ENCODE measurements at regions not wholly inside any gene's neighbourhood (a gene's known extent, or its start where the extent isn't known, plus 50 kb on each side); places are given as distances from the start of the nearest gene placed in this dataset.

- H3K4me1 Mint-ChIP-seq: no peaks in the 10 kb centered on the region
- ChIA-PET CTCF (no interaction called here), POLR2A (no interaction called here)
- no peak overlapping the region for H3K4me3 Mint-ChIP-seq
- no peak for DNase-seq
- H3K27ac Mint-ChIP-seq: no peak overlapping the region
- H3K36me3 Mint-ChIP-seq (ENCODE audit: low read depth): no peaks in the 10 kb centered on the region
- no peaks in the 10 kb centered on the region for H3K9me3 Mint-ChIP-seq
- H3K27me3 Mint-ChIP-seq: peaks cover 4% of the 10 kb centered on the region
Measured at GRCh38 chr3:132961991-132962390, 76.2 kb upstream of the TMEM108 start.

GRCh38 chr3:132953683-132954082 lies 84.5 kb upstream of the TMEM108 start:
- POLR2A ChIA-PET: no interaction called here
- H3K4me1 Mint-ChIP-seq: no peaks in the 10 kb centered on the region
- no peak overlapping the region for H3K4me3 Mint-ChIP-seq
- DNase-seq: no peak
- no peaks in the 10 kb centered on the region for H3K36me3 Mint-ChIP-seq (ENCODE audit: low read depth)
- H3K27me3 Mint-ChIP-seq: no peaks in the 10 kb centered on the region
- CTCF ChIA-PET: no interaction called here
- H3K27ac Mint-ChIP-seq: no peak overlapping the region
- H3K9me3 Mint-ChIP-seq: peaks cover 2% of the 10 kb centered on the region

DNA sequence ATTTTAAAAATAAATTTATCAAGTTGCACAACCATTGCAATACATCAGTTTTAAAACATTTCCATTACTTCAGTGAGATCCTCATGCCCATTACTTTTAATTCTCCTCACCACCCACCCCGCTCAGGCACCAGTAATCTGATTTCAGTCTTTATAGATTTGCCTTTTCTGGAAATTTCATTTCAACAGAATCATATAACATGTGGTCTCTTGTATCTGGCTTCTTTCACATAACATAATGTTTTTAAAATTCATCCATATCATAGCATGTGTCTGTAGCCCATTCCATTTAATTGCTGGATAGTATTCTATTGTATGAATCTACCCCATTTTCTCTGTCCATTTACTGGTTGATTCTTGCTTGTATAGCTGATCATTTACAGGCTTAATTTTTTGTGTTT lies 110.3 kb upstream of the TMEM108 start:
- Mint-ChIP-seq H3K4me1 (no peaks in the 10 kb centered on the region), H3K36me3 (ENCODE audit: low read depth) (no peaks in the 10 kb centered on the region), H3K9me3 (no peaks in the 10 kb centered on the region), H3K27me3 (peaks cover 3% of the 10 kb centered on the region), H3K27ac (no peak overlapping the region), H3K4me3 (no peak overlapping the region)
- POLR2A ChIA-PET: no interaction called here
- DNase-seq: no peak
- CTCF ChIA-PET: no interaction called here

- H3K4me1 Mint-ChIP-seq: no peaks in the 10 kb centered on the region
- H3K9me3 Mint-ChIP-seq: no peaks in the 10 kb centered on the region
- CTCF ChIA-PET: no interaction called here
- no peak overlapping the region for H3K27ac Mint-ChIP-seq
- no peaks in the 10 kb centered on the region for H3K36me3 Mint-ChIP-seq (ENCODE audit: low read depth)
- POLR2A ChIA-PET: no interaction called here
- peaks cover 3% of the 10 kb centered on the region for H3K27me3 Mint-ChIP-seq
- no peak for DNase-seq
- no peak overlapping the region for H3K4me3 Mint-ChIP-seq
Measured at GRCh38 chr3:132926098-132926497, 112.1 kb upstream of the TMEM108 start.

- H3K4me1 Mint-ChIP-seq: no peaks in the 10 kb centered on the region
- no peak overlapping the region for H3K27ac Mint-ChIP-seq
- no peaks in the 10 kb centered on the region for H3K36me3 Mint-ChIP-seq (ENCODE audit: low read depth)
- H3K4me3 Mint-ChIP-seq: no peak overlapping the region
- no peaks in the 10 kb centered on the region for H3K9me3 Mint-ChIP-seq
- no peak for DNase-seq
- H3K27me3 Mint-ChIP-seq: peaks cover 3% of the 10 kb centered on the region
- ChIA-PET CTCF (no interaction called here), POLR2A (no interaction called here)
Measured at GRCh38 chr3:132925256-132925930, 112.8 kb upstream of the TMEM108 start.

GRCh38 chr3:132916096-132916495 lies 122.1 kb upstream of the TMEM108 start:
- no peak for DNase-seq
- ChIA-PET CTCF (no interaction called here), POLR2A (no interaction called here)
- Mint-ChIP-seq H3K27me3 (no peaks in the 10 kb centered on the region), H3K4me1 (no peaks in the 10 kb centered on the region), H3K36me3 (ENCODE audit: low read depth) (no peaks in the 10 kb centered on the region), H3K4me3 (no peak overlapping the region), H3K27ac (no peak overlapping the region), H3K9me3 (no peaks in the 10 kb centered on the region)

GRCh38 chr3:132912416-132912753 lies 125.8 kb upstream of the TMEM108 start:
- Mint-ChIP-seq H3K27ac (no peak overlapping the region), H3K36me3 (ENCODE audit: low read depth) (no peaks in the 10 kb centered on the region), H3K4me3 (no peak overlapping the region), H3K4me1 (no peaks in the 10 kb centered on the region), H3K9me3 (no peaks in the 10 kb centered on the region), H3K27me3 (no peaks in the 10 kb centered on the region)
- no peak for DNase-seq
- CTCF ChIA-PET: no interaction called here
- POLR2A ChIA-PET: no interaction called here

DNA sequence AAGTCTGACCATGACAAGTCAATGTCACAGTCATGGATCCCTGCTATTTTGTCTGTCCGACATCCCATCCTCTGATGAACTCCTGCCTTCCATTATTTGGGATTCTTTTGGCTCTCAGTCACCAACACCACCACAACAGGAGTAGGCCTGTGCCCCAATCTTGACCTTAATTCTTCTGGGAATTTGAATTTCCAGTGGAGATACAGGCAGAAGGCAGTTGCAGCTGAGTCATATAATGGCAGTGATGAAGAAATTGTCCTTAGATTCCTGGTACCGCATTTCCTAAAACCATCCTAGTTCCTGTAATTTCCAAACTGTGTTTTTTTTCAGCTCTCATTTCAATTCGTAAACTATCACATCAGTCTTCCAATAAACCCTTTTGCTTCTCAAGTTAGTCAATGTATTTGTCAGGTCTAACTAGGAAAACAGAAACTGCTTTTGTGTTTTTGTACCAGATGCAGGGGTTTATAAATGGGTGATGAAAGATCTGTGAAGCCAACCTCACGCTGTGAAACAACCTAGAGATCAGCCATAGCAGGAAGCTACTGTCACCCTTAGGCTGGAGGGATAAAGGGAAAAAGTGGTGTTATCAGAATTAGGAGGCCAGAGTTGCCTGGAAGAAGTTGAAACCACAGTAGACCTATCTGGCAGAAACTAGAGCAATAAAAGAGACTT lies 126.3 kb upstream of the TMEM108 start:
- Mint-ChIP-seq H3K4me3 (no peak overlapping the region), H3K4me1 (no peaks in the 10 kb centered on the region), H3K36me3 (ENCODE audit: low read depth) (no peaks in the 10 kb centered on the region), H3K27me3 (no peaks in the 10 kb centered on the region), H3K9me3 (no peaks in the 10 kb centered on the region), H3K27ac (no peak overlapping the region)
- CTCF ChIA-PET: no interaction called here
- POLR2A ChIA-PET: no interaction called here
- no peak for DNase-seq

- CTCF ChIA-PET: no interaction called here
Measured at GRCh38 chr3:132907293-132907692, 130.9 kb upstream of the TMEM108 start.

DNA sequence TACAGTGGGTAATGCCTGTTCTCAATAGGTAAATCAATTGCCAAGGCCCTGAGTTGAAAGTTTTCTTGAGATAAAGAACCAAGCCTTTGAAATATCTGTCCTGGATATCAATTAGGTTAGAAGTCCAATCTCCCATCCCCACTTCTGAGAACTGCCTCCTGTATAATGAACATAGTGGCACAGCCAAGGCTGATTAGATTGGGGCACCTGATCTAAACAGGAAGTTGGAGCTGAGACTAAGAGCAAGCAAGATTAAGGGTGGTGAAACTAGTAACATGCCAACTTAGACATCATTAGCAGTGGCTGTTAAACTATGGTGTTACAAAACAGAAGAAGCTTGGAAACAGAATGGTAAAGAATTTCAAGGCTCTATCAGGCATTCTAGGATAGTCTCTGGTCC lies 137.7 kb upstream of the TMEM108 start:
- H3K27ac Mint-ChIP-seq: no peak overlapping the region
- H3K27me3 Mint-ChIP-seq: no peaks in the 10 kb centered on the region
- no peak overlapping the region for H3K4me3 Mint-ChIP-seq
- CTCF ChIA-PET: no interaction called here
- no peaks in the 10 kb centered on the region for H3K36me3 Mint-ChIP-seq (ENCODE audit: low read depth)
- POLR2A ChIA-PET: no interaction called here
- no peaks in the 10 kb centered on the region for H3K9me3 Mint-ChIP-seq
- no peaks in the 10 kb centered on the region for H3K4me1 Mint-ChIP-seq
- no peak for DNase-seq

More at GRCh38 chr3:132907293-132907692, 130.9 kb upstream of the TMEM108 start:
- no peak overlapping the region for H3K27ac Mint-ChIP-seq
- POLR2A ChIA-PET: no interaction called here
- DNase-seq: no peak
- no peaks in the 10 kb centered on the region for H3K27me3 Mint-ChIP-seq
- H3K9me3 Mint-ChIP-seq: no peaks in the 10 kb centered on the region
- H3K36me3 Mint-ChIP-seq (ENCODE audit: low read depth): no peaks in the 10 kb centered on the region
- H3K4me1 Mint-ChIP-seq: no peaks in the 10 kb centered on the region
- H3K4me3 Mint-ChIP-seq: no peak overlapping the region

- Mint-ChIP-seq H3K4me1 (no peaks in the 10 kb centered on the region), H3K9me3 (no peaks in the 10 kb centered on the region), H3K27me3 (no peaks in the 10 kb centered on the region), H3K27ac (no peak overlapping the region), H3K36me3 (ENCODE audit: low read depth) (no peaks in the 10 kb centered on the region), H3K4me3 (no peak overlapping the region)
- ChIA-PET POLR2A (no interaction called here), CTCF (no interaction called here)
- DNase-seq: no peak
Measured at GRCh38 chr3:132898141-132898540, 140.1 kb upstream of the TMEM108 start.

- DNase-seq: no peak
- ChIA-PET CTCF (no interaction called here), POLR2A (no interaction called here)
- Mint-ChIP-seq H3K4me3 (no peak overlapping the region), H3K27me3 (peaks cover 4% of the 10 kb centered on the region), H3K27ac (no peak overlapping the region), H3K4me1 (no peaks in the 10 kb centered on the region), H3K9me3 (no peaks in the 10 kb centered on the region), H3K36me3 (ENCODE audit: low read depth) (no peaks in the 10 kb centered on the region)
Measured at GRCh38 chr3:132892956-132893355, 145.2 kb upstream of the TMEM108 start.

DNA sequence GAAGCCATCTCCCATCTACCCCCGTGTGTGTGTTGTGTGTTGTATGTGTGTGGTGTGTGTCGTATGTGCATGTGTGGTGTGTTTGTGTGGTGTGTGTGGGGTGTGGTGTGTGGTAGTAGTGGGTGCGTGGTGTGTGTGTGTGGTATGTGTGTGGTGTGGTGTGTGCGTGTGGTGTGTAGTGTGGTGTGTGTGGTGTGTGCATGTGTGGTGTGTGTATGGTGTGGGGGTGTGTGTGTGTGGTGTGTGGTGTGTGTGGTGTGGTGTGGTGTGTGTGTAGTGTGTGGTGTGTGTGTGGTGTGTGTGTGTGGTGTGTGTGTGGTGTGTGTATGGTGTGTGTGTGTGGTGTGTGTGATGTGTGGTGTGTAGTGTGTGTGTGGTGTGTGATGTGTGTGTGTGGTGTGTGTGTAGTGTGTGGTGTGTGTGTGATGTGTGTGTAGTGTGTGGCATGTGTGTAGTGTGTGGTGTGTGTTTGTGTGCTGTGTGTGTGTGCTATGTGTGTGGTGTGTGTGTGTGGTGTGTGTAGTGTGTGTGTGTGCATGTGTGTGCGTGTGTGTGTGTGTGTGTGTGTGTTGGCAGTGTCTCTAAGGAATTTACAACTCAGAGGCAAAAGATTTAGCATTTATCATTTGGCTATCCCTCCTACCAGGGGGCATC lies 156.3 kb upstream of the TMEM108 start:
- no peak for DNase-seq
- Mint-ChIP-seq H3K27me3 (no peaks in the 10 kb centered on the region), H3K4me3 (no peak overlapping the region), H3K4me1 (no peaks in the 10 kb centered on the region), H3K27ac (no peak overlapping the region), H3K9me3 (no peaks in the 10 kb centered on the region), H3K36me3 (ENCODE audit: low read depth) (no peaks in the 10 kb centered on the region)
- CTCF ChIA-PET: no interaction called here
- POLR2A ChIA-PET: no interaction called here

DNA sequence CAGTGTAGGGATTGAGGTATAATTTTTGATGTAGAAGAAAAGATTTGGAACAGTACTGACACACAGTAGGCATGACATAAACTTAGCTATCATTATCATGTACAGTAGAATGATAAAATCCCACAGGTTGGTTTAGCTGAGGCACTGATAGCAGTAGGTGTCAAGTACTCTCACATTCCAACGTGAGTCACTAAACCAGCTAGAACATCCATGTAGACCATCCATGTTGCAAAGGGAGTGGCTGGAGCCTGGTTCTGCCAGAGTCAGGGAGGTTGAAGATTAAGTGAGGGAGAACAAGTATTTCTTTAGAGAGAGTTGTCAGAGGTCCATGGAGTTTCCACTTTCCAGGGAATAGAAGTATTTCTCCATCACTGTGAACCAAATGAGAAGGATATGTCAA lies 157.2 kb upstream of the TMEM108 start:
- Mint-ChIP-seq H3K4me3 (no peak overlapping the region), H3K36me3 (ENCODE audit: low read depth) (no peaks in the 10 kb centered on the region), H3K9me3 (no peaks in the 10 kb centered on the region), H3K27ac (no peak overlapping the region), H3K4me1 (no peaks in the 10 kb centered on the region), H3K27me3 (no peaks in the 10 kb centered on the region)
- ChIA-PET CTCF (no interaction called here), POLR2A (no interaction called here)
- DNase-seq: no peak

All from activated CD4-positive, alpha-beta T cell treated with anti-CD3 and anti-CD28 coated beads, Interleukin-2, amount 10 ng/mL, durations not matched to agents 7 days and 5 days (primary cell).